CD4-positive, alpha-beta memory T cell (primary cell): ENCODE measurements at regions not wholly inside any gene's neighbourhood (a gene's known extent, or its start where the extent isn't known, plus 50 kb on each side); places are given as distances from the start of the nearest gene placed in this dataset.

Experiments used
- CTCF ChIA-PET: fragments of 350-600 bp; sonication (Branson Sonifier 250); formaldehyde crosslinking; loops from one replicate; lab custom pipeline; 2021; ENCODE audit warnings: inconsistent platforms; ENCODE audit not compliant: partially characterized antibody; lab: Charles Lee
- POLR2A ChIA-PET: fragments of 350-600 bp; sonication (Branson Sonifier 250); formaldehyde crosslinking; loops from one replicate; lab custom pipeline; 2021; ENCODE audit not compliant: partially characterized antibody; lab: Charles Lee
- DNase-seq, 5 donors: peaks; one replicate each; pipeline versions ENCODE4 v3.0.0 to v3.0.0-alpha.2; 2020 to 2022; ENCODE audit warnings: mixed read lengths in 1 of 5
- H3K27ac ChIP-seq: one replicate; pipeline ENCODE4 v1.7.0; 2013; ENCODE audit warnings: low read depth, low read length
- H3K27me3 ChIP-seq: 2 replicates; pipeline ENCODE4 v1.7.0; 2013; ENCODE audit warnings: mild to moderate bottlenecking, low read length, moderate library complexity; ENCODE audit not compliant: insufficient read depth
- H3K36me3 ChIP-seq: 2 replicates; pipeline ENCODE4 v1.7.0; 2013; ENCODE audit warnings: mild to moderate bottlenecking, low read length, moderate library complexity; ENCODE audit not compliant: insufficient read depth
- H3K4me1 ChIP-seq: 2 replicates; pipeline ENCODE4 v1.7.0; 2013; ENCODE audit warnings: mild to moderate bottlenecking, low read length, moderate library complexity; ENCODE audit not compliant: insufficient read depth
- H3K4me3 ChIP-seq, 2 donors: one replicate each; pipeline ENCODE4 v1.7.0; 2013; ENCODE audit warnings: low read length in 2 of 2, mild to moderate bottlenecking in 1 of 2
- H3K9me3 ChIP-seq, 2 donors: one replicate each; pipeline ENCODE4 v1.7.0; 2013; ENCODE audit warnings: low read length in 2 of 2, control low read depth in 1 of 2; ENCODE audit not compliant: control insufficient read depth in 1 of 2
- H3K27ac Mint-ChIP-seq, 7 donors: one replicate each; pipeline ENCODE4 v1.8.0; 2020 to 2021; ENCODE audit warnings: mixed read lengths in 7 of 7, mild to moderate bottlenecking in 6 of 7, inconsistent platforms in 3 of 7, moderate library complexity in 3 of 7
- H3K27me3 Mint-ChIP-seq, 2 donors: one replicate each; pipeline ENCODE4 v1.8.0; 2020 to 2021; ENCODE audit warnings: mixed read lengths in 2 of 2
- H3K36me3 Mint-ChIP-seq, 2 donors: one replicate each; pipeline ENCODE4 v1.8.0; 2020 to 2021; ENCODE audit warnings: mixed read lengths in 2 of 2, inconsistent platforms in 1 of 2, mild to moderate bottlenecking in 1 of 2
- H3K4me1 Mint-ChIP-seq, 4 donors: one replicate each; pipeline ENCODE4 v1.8.0; 2020 to 2021; ENCODE audit warnings: mixed read lengths in 4 of 4, mild to moderate bottlenecking in 1 of 4
- H3K4me3 Mint-ChIP-seq, 8 donors: one replicate each; pipeline ENCODE4 v1.8.0; 2020 to 2021; ENCODE audit warnings: mixed read lengths in 8 of 8, mild to moderate bottlenecking in 7 of 8, moderate library complexity in 6 of 8, inconsistent platforms in 3 of 8
- H3K9me3 Mint-ChIP-seq, 8 donors: one replicate each; pipeline ENCODE4 v1.8.0; 2020 to 2021; ENCODE audit warnings: mixed read lengths in 8 of 8, mild to moderate bottlenecking in 5 of 8, inconsistent platforms in 3 of 8, moderate library complexity in 1 of 8
- intact Hi-C: fragments of 100-400 bp; cut with micrococcal nuclease; formaldehyde crosslinking; loops from one replicate; pipeline ENCODE4 v1.15.1; 2023

- Mint-ChIP-seq H3K27ac (no peak overlapping the region), H3K4me3 (no peak overlapping the region), H3K9me3 (peaks cover 0 to 12% (median 3%) of the 10 kb centered on the region in 8 donors), H3K27me3 (no peaks in the 10 kb centered on the region), H3K4me1 (no peaks in the 10 kb centered on the region), H3K36me3 (no peaks in the 10 kb centered on the region)
- H3K9me3 ChIP-seq: no peaks in the 10 kb centered on the region
- no peak overlapping the region for H3K27ac ChIP-seq
- ChIA-PET POLR2A (no interaction called here), CTCF (no interaction called here)
- no peaks in the 10 kb centered on the region for H3K4me1 ChIP-seq
- intact Hi-C loops: no loop called here
- no peak overlapping the region for H3K4me3 ChIP-seq
- H3K27me3 ChIP-seq: no peaks in the 10 kb centered on the region
- no peak for DNase-seq
- H3K36me3 ChIP-seq: no peaks in the 10 kb centered on the region
Observed at GRCh38 chr5:125528881-125529280, 782.4 kb upstream of the ZNF608 start.

GRCh38 chr5:125530833-125531615, 784.6 kb upstream of the ZNF608 start:
- Histone ChIP-seq H3K9me3 (no peaks in the 10 kb centered on the region), H3K27me3 (no peaks in the 10 kb centered on the region), H3K4me3 (no peak overlapping the region), H3K4me1 (no peaks in the 10 kb centered on the region), H3K27ac (no peak overlapping the region), H3K36me3 (no peaks in the 10 kb centered on the region)
- intact Hi-C loops: no loop called here
- no peaks in the 10 kb centered on the region for H3K36me3 Mint-ChIP-seq
- no peaks in the 10 kb centered on the region for H3K27me3 Mint-ChIP-seq
- ChIA-PET POLR2A (no interaction called here), CTCF (no interaction called here)
- no peak overlapping the region for H3K4me3 Mint-ChIP-seq
- peaks cover under 1 to 16% (median 5%) of the 10 kb centered on the region in 8 donors for H3K9me3 Mint-ChIP-seq
- H3K27ac Mint-ChIP-seq: no peak overlapping the region
- no peaks in the 10 kb centered on the region for H3K4me1 Mint-ChIP-seq
- DNase-seq: no peak

GRCh38 chr5:125536095-125536494, 789.7 kb upstream of the ZNF608 start:
- POLR2A ChIA-PET: no interaction called here
- Histone ChIP-seq H3K27me3 (no peaks in the 10 kb centered on the region), H3K4me1 (no peaks in the 10 kb centered on the region), H3K4me3 (no peak overlapping the region), H3K36me3 (no peaks in the 10 kb centered on the region), H3K27ac (no peak overlapping the region), H3K9me3 (no peaks in the 10 kb centered on the region)
- no peak for DNase-seq
- intact Hi-C loops: no loop called here
- CTCF ChIA-PET: no interaction called here
- Mint-ChIP-seq H3K9me3 (peaks cover 6 to 32% (median 22%) of the 10 kb centered on the region in 8 donors), H3K36me3 (no peaks in the 10 kb centered on the region), H3K4me1 (no peaks in the 10 kb centered on the region), H3K27ac (no peak overlapping the region), H3K4me3 (no peak overlapping the region), H3K27me3 (no peaks in the 10 kb centered on the region)

GRCh38 chr5:125536582-125536981, 790.1 kb upstream of the ZNF608 start:
- H3K36me3 Mint-ChIP-seq: no peaks in the 10 kb centered on the region
- POLR2A ChIA-PET: no interaction called here
- no peaks in the 10 kb centered on the region for H3K4me1 Mint-ChIP-seq
- H3K4me1 ChIP-seq: no peaks in the 10 kb centered on the region
- no peak overlapping the region for H3K4me3 ChIP-seq
- H3K9me3 Mint-ChIP-seq: peaks cover 6 to 34% (median 23%) of the 10 kb centered on the region in 8 donors
- H3K27ac ChIP-seq: no peak overlapping the region
- no peaks in the 10 kb centered on the region for H3K9me3 ChIP-seq
- H3K27me3 ChIP-seq: no peaks in the 10 kb centered on the region
- CTCF ChIA-PET: no interaction called here
- H3K4me3 Mint-ChIP-seq: no peak overlapping the region
- H3K36me3 ChIP-seq: no peaks in the 10 kb centered on the region
- intact Hi-C loops: no loop called here
- no peak for DNase-seq
- no peaks in the 10 kb centered on the region for H3K27me3 Mint-ChIP-seq
- no peak overlapping the region for H3K27ac Mint-ChIP-seq

- Mint-ChIP-seq H3K27me3 (no peaks in the 10 kb centered on the region), H3K36me3 (no peaks in the 10 kb centered on the region), H3K27ac (no peak overlapping the region), H3K4me3 (no peak overlapping the region), H3K9me3 (peaks cover 6 to 32% (median 22%) of the 10 kb centered on the region in 8 donors), H3K4me1 (no peaks in the 10 kb centered on the region)
- no peaks in the 10 kb centered on the region for H3K4me1 ChIP-seq
- no peaks in the 10 kb centered on the region for H3K27me3 ChIP-seq
- H3K27ac ChIP-seq: no peak overlapping the region
- ChIA-PET POLR2A (no interaction called here), CTCF (no interaction called here)
- H3K36me3 ChIP-seq: no peaks in the 10 kb centered on the region
- no peak overlapping the region for H3K4me3 ChIP-seq
- no peaks in the 10 kb centered on the region for H3K9me3 ChIP-seq
- intact Hi-C loops: no loop called here
- no peak for DNase-seq
Observed at GRCh38 chr5:125537661-125538060, 791.2 kb upstream of the ZNF608 start.

- Histone ChIP-seq H3K27me3 (no peaks in the 10 kb centered on the region), H3K27ac (no peak overlapping the region), H3K4me3 (no peak overlapping the region), H3K4me1 (no peaks in the 10 kb centered on the region), H3K9me3 (no peaks in the 10 kb centered on the region), H3K36me3 (no peaks in the 10 kb centered on the region)
- peaks cover 6 to 28% (median 21%) of the 10 kb centered on the region in 8 donors for H3K9me3 Mint-ChIP-seq
- DNase-seq: no peak
- H3K4me3 Mint-ChIP-seq: no peak overlapping the region
- no peaks in the 10 kb centered on the region for H3K36me3 Mint-ChIP-seq
- POLR2A ChIA-PET: no interaction called here
- no peaks in the 10 kb centered on the region for H3K4me1 Mint-ChIP-seq
- no peaks in the 10 kb centered on the region for H3K27me3 Mint-ChIP-seq
- CTCF ChIA-PET: no interaction called here
- intact Hi-C loops: no loop called here
- no peak overlapping the region for H3K27ac Mint-ChIP-seq
Observed at GRCh38 chr5:125538469-125538868, 792.0 kb upstream of the ZNF608 start.

- H3K9me3 ChIP-seq: no peaks in the 10 kb centered on the region
- ChIA-PET CTCF (no interaction called here), POLR2A (no interaction called here)
- Mint-ChIP-seq H3K36me3 (no peaks in the 10 kb centered on the region), H3K27me3 (no peaks in the 10 kb centered on the region), H3K4me1 (no peaks in the 10 kb centered on the region), H3K4me3 (no peak overlapping the region), H3K9me3 (peaks cover 5 to 27% (median 14%) of the 10 kb centered on the region in 8 donors), H3K27ac (no peak overlapping the region)
- no peaks in the 10 kb centered on the region for H3K36me3 ChIP-seq
- no peak for DNase-seq
- H3K27ac ChIP-seq: no peak overlapping the region
- no peak overlapping the region for H3K4me3 ChIP-seq
- H3K4me1 ChIP-seq: no peaks in the 10 kb centered on the region
- intact Hi-C loops: no loop called here
- H3K27me3 ChIP-seq: no peaks in the 10 kb centered on the region
Observed at GRCh38 chr5:125541085-125541484, 794.6 kb upstream of the ZNF608 start.
